ENCODE measurements at regions not wholly inside any gene's neighbourhood (a gene's known extent, or its start where the extent isn't known, plus 50 kb on each side); places are given as distances from the start of the nearest gene placed in this dataset.

GRCh38 chr1:99385852-99386251 lies 121.6 kb downstream of the PLPPR4 start (continued):
- TF ChIP-seq ERG (CRISPR knock-in tag; IDR thresholded peaks at IDR 0.05), result no peak
- TF ChIP-seq GTF2I (CRISPR knock-in tag; conservative IDR thresholded peaks at IDR 0.05), result no peak
- TF ChIP-seq E2F5 (CRISPR knock-in tag; IDR thresholded peaks at IDR 0.05), result no peak
- TF ChIP-seq CTCF (IDR thresholded peaks at IDR 0.05), result no peak
- no peak for TF ChIP-seq TEAD1 (CRISPR knock-in tag; IDR thresholded peaks at IDR 0.05)
- no peak for TF ChIP-seq TEAD4 (CRISPR knock-in tag; IDR thresholded peaks at IDR 0.05)

GRCh38 chr1:99396389-99396788 lies 132.1 kb downstream of the PLPPR4 start:
- CTCF ChIA-PET, result no interaction called here
- TF ChIP-seq TEAD1 (CRISPR knock-in tag; IDR thresholded peaks at IDR 0.05) (no peak), TP53 (CRISPR knock-in tag; IDR thresholded peaks at IDR 0.05) (no peak), ZNF532 (CRISPR knock-in tag; IDR thresholded peaks at IDR 0.05; ENCODE audit: borderline replicate concordance) (no peak), CREM (CRISPR knock-in tag; IDR thresholded peaks at IDR 0.05) (no peak), MYBL2 (CRISPR knock-in tag; IDR thresholded peaks at IDR 0.05) (no peak), ERG (CRISPR knock-in tag; IDR thresholded peaks at IDR 0.05) (no peak), AFF4 (CRISPR knock-in tag; IDR thresholded peaks at IDR 0.05; ENCODE audit: borderline replicate concordance) (no peak), MLX (CRISPR knock-in tag; IDR thresholded peaks at IDR 0.05) (no peak), CTCF (IDR thresholded peaks at IDR 0.05) (no peak), SP1 (CRISPR knock-in tag; conservative IDR thresholded peaks at IDR 0.05) (no peak), IRF1 (CRISPR knock-in tag; IDR thresholded peaks at IDR 0.05) (no peak), ZNF317 (CRISPR knock-in tag; IDR thresholded peaks at IDR 0.05; ENCODE audit: borderline replicate concordance, low read depth) (no peak), MAX (CRISPR knock-in tag; IDR thresholded peaks at IDR 0.05) (no peak)

More at GRCh38 chr1:99396389-99396788, 132.1 kb downstream of the PLPPR4 start:
- Mint-ChIP-seq H3K4me1 (no peaks in the 10 kb centered on the region), H3K36me3 (no peaks in the 10 kb centered on the region), H3K9me3 (peaks cover 3% of the 10 kb centered on the region; the same call in 1 of the 2 replicates), H3K27ac (no peak overlapping the region), H3K4me3 (no peak overlapping the region), H3K27me3 (ENCODE audit: low read depth) (no peaks in the 10 kb centered on the region)
- DNase-seq (ENCODE audit: low spot score) (no peak), ATAC-seq (no peak)
- POLR2A ChIA-PET, result no interaction called here

All from WTC11 (cell line).